ENCODE measurements at regions not wholly inside any gene's neighbourhood (a gene's known extent, or its start where the extent isn't known, plus 50 kb on each side); places are given as distances from the start of the nearest gene placed in this dataset.

- Histone ChIP-seq H3K27ac (ENCODE audit: low read length) (no peak overlapping the region), H2AFZ (ENCODE audit: low read depth, low read length) (no peak overlapping the region), H3K9ac (ENCODE audit: low read depth, low read length) (no peak overlapping the region), H3K9me3 (ENCODE audit: insufficient read depth, low read length, severe bottlenecking) (no peaks in the 10 kb centered on the region), H3K4me2 (ENCODE audit: insufficient read depth, low read length) (no peak overlapping the region), H3K27me3 (ENCODE audit: insufficient read depth, low read length, poor library complexity) (peaks cover 11% of the 10 kb centered on the region), H3K36me3 (ENCODE audit: insufficient read depth, low read length) (no peaks in the 10 kb centered on the region), H3K79me2 (ENCODE audit: insufficient read depth, low read length) (no peaks in the 10 kb centered on the region), H3K4me1 (ENCODE audit: insufficient read depth, low read length) (no peaks in the 10 kb centered on the region), H4K20me1 (ENCODE audit: insufficient read depth, low read length) (peaks cover 8% of the 10 kb centered on the region), H3K4me3 (ENCODE audit: low read depth in 1 of 2, low read length in 2 of 2) (no peak overlapping the region)
- ATAC-seq (ENCODE audit: insufficient read depth, low read depth) (no peak), DNase-seq (no peak)
- no peak for TF ChIP-seq CTCF (IDR thresholded peaks at IDR 0.05; ENCODE audit: borderline replicate concordance, extremely low read depth, low read length, poor library complexity, severe bottlenecking)
- TF ChIP-seq EZH2 (IDR thresholded peaks at IDR 0.05; ENCODE audit: borderline replicate concordance, low read depth, low read length, severe bottlenecking): no peak
These were observed 358.4 kb downstream of the CTTN start for GRCh38 chr11:70756756-70757155.

- H3K36me3 ChIP-seq (ENCODE audit: insufficient read depth, low read length): no peaks in the 10 kb centered on the region
- no peak overlapping the region for H3K9ac ChIP-seq (ENCODE audit: low read depth, low read length)
- TF ChIP-seq CTCF (IDR thresholded peaks at IDR 0.05; ENCODE audit: borderline replicate concordance, extremely low read depth, low read length, poor library complexity, severe bottlenecking) (no peak), EZH2 (IDR thresholded peaks at IDR 0.05; ENCODE audit: borderline replicate concordance, low read depth, low read length, severe bottlenecking) (no peak)
- H3K9me3 ChIP-seq (ENCODE audit: insufficient read depth, low read length, severe bottlenecking): no peaks in the 10 kb centered on the region
- peaks cover 8% of the 10 kb centered on the region for H4K20me1 ChIP-seq (ENCODE audit: insufficient read depth, low read length)
- ATAC-seq (ENCODE audit: insufficient read depth, low read depth) (no peak), DNase-seq (no peak)
- no peaks in the 10 kb centered on the region for H3K79me2 ChIP-seq (ENCODE audit: insufficient read depth, low read length)
- H2AFZ ChIP-seq (ENCODE audit: low read depth, low read length): no peak overlapping the region
- H3K4me1 ChIP-seq (ENCODE audit: insufficient read depth, low read length): no peaks in the 10 kb centered on the region
- no peak overlapping the region for H3K4me3 ChIP-seq (ENCODE audit: low read depth in 1 of 2, low read length in 2 of 2)
- no peak overlapping the region for H3K27ac ChIP-seq (ENCODE audit: low read length)
- H3K4me2 ChIP-seq (ENCODE audit: insufficient read depth, low read length): no peak overlapping the region
- peaks cover 11% of the 10 kb centered on the region for H3K27me3 ChIP-seq (ENCODE audit: insufficient read depth, low read length, poor library complexity)
These were observed 358.9 kb downstream of the CTTN start for GRCh38 chr11:70757241-70757640.

- Histone ChIP-seq H3K27ac (ENCODE audit: low read length) (no peak overlapping the region), H3K4me2 (ENCODE audit: insufficient read depth, low read length) (no peak overlapping the region), H2AFZ (ENCODE audit: low read depth, low read length) (no peak overlapping the region), H3K9ac (ENCODE audit: low read depth, low read length) (no peak overlapping the region), H3K79me2 (ENCODE audit: insufficient read depth, low read length) (no peaks in the 10 kb centered on the region), H3K9me3 (ENCODE audit: insufficient read depth, low read length, severe bottlenecking) (no peaks in the 10 kb centered on the region), H4K20me1 (ENCODE audit: insufficient read depth, low read length) (peaks cover 8% of the 10 kb centered on the region), H3K36me3 (ENCODE audit: insufficient read depth, low read length) (no peaks in the 10 kb centered on the region), H3K27me3 (ENCODE audit: insufficient read depth, low read length, poor library complexity) (peaks cover 11% of the 10 kb centered on the region), H3K4me3 (ENCODE audit: low read depth in 1 of 2, low read length in 2 of 2) (no peak overlapping the region), H3K4me1 (ENCODE audit: insufficient read depth, low read length) (no peaks in the 10 kb centered on the region)
- TF ChIP-seq CTCF (IDR thresholded peaks at IDR 0.05; ENCODE audit: borderline replicate concordance, extremely low read depth, low read length, poor library complexity, severe bottlenecking): no peak
- TF ChIP-seq EZH2 (IDR thresholded peaks at IDR 0.05; ENCODE audit: borderline replicate concordance, low read depth, low read length, severe bottlenecking): no peak
- DNase-seq (no peak), ATAC-seq (ENCODE audit: insufficient read depth, low read depth) (no peak)
These were observed 359.9 kb downstream of the CTTN start for GRCh38 chr11:70758206-70758605.

GRCh38 chr11:70759846-70760245, 361.5 kb downstream of the CTTN start:
- Histone ChIP-seq H3K4me2 (ENCODE audit: insufficient read depth, low read length) (no peak overlapping the region), H3K36me3 (ENCODE audit: insufficient read depth, low read length) (no peaks in the 10 kb centered on the region), H2AFZ (ENCODE audit: low read depth, low read length) (no peak overlapping the region), H3K27ac (ENCODE audit: low read length) (no peak overlapping the region), H3K4me3 (ENCODE audit: low read depth in 1 of 2, low read length in 2 of 2) (no peak overlapping the region), H3K79me2 (ENCODE audit: insufficient read depth, low read length) (no peaks in the 10 kb centered on the region), H3K9ac (ENCODE audit: low read depth, low read length) (no peak overlapping the region), H3K4me1 (ENCODE audit: insufficient read depth, low read length) (no peaks in the 10 kb centered on the region), H4K20me1 (ENCODE audit: insufficient read depth, low read length) (peaks cover 8% of the 10 kb centered on the region), H3K27me3 (ENCODE audit: insufficient read depth, low read length, poor library complexity) (peaks cover 11% of the 10 kb centered on the region), H3K9me3 (ENCODE audit: insufficient read depth, low read length, severe bottlenecking) (no peaks in the 10 kb centered on the region)
- DNase-seq: no peak
- no peak for ATAC-seq (ENCODE audit: insufficient read depth, low read depth)
- TF ChIP-seq CTCF (IDR thresholded peaks at IDR 0.05; ENCODE audit: borderline replicate concordance, extremely low read depth, low read length, poor library complexity, severe bottlenecking): no peak
- no peak for TF ChIP-seq EZH2 (IDR thresholded peaks at IDR 0.05; ENCODE audit: borderline replicate concordance, low read depth, low read length, severe bottlenecking)
